Neural cell (in vitro differentiated cells): ENCODE measurements at regions not wholly inside any gene's neighbourhood (a gene's known extent, or its start where the extent isn't known, plus 50 kb on each side); places are given as distances from the start of the nearest gene placed in this dataset.

Experiments
- H2AFZ ChIP-seq: fragments of 200-600, 300-800 bp; sonication (generic), shearing (Covaris generic); 2 replicates; pipeline ENCODE4 v1.6.0; 2014; ENCODE audit warnings: low read depth, mild to moderate bottlenecking, antibody characterized with exemption, low read length, moderate library complexity
- H3F3A ChIP-seq: fragments of 200-600 bp; shearing (Covaris generic); 2 replicates; pipeline ENCODE4 v1.6.1; 2016; ENCODE audit warnings: mild to moderate bottlenecking, moderate library complexity, mixed read lengths, antibody characterized with exemption, low read length; ENCODE audit not compliant: insufficient read depth, poor library complexity, severe bottlenecking
- H3K27ac ChIP-seq: fragments of 200-600, 300-800 bp; sonication (generic), shearing (Covaris generic); 2 replicates; pipeline ENCODE4 v1.5.1; 2014; ENCODE audit warnings: mild to moderate bottlenecking, low read length, moderate library complexity
- H3K27me3 ChIP-seq: fragments of 300-800, 200-600 bp; sonication (generic), shearing (Covaris generic); 2 replicates; pipeline ENCODE4 v1.6.0; 2014; ENCODE audit warnings: mild to moderate bottlenecking, low read depth, low read length, moderate library complexity; ENCODE audit not compliant: insufficient read depth
- H3K36me3 ChIP-seq: fragments of 300-800, 200-600 bp; sonication (generic), shearing (Covaris generic); 2 replicates; pipeline ENCODE4 v1.5.1; 2014; ENCODE audit warnings: mild to moderate bottlenecking, antibody characterized with exemption, low read length, moderate library complexity; ENCODE audit not compliant: insufficient read depth
- H3K4me2 ChIP-seq: fragments of 300-800, 200-600 bp; sonication (generic), shearing (Covaris generic); 2 replicates; pipeline ENCODE4 v1.6.0; 2014; ENCODE audit warnings: mild to moderate bottlenecking, low read length
- H3K4me3 ChIP-seq: fragments of 300-800, 200-600 bp; sonication (generic), shearing (Covaris generic); 2 replicates; pipeline ENCODE4 v1.5.1; 2014; ENCODE audit warnings: mild to moderate bottlenecking, low read length, moderate library complexity
- H3K79me2 ChIP-seq: fragments of 200-600 bp; shearing (Covaris generic); replicated peaks from 2 replicates; pipeline ENCODE4 v1.6.0; 2014; ENCODE audit warnings: mild to moderate bottlenecking, low read length, moderate library complexity; ENCODE audit not compliant: insufficient read depth
- H3K9ac ChIP-seq: fragments of 300-800, 200-600 bp; sonication (generic), shearing (Covaris generic); 2 replicates; pipeline ENCODE4 v1.6.1; 2016; ENCODE audit warnings: mild to moderate bottlenecking, low read length, mixed read lengths
- H3K9me2 ChIP-seq: fragments of 200-600 bp; shearing (Covaris generic); 2 replicates; pipeline ENCODE4 v1.6.1; 2016; ENCODE audit warnings: mild to moderate bottlenecking, low read length, mixed read lengths; ENCODE audit not compliant: insufficient read depth
- H3K9me3 ChIP-seq: fragments of 200-600, 300-800 bp; sonication (generic), shearing (Covaris generic); 2 replicates; pipeline ENCODE4 v1.6.1; 2016; ENCODE audit warnings: mild to moderate bottlenecking, mixed run types, low read length, moderate library complexity, mixed read lengths
- H4K20me1 ChIP-seq: fragments of 200-600 bp; shearing (Covaris generic); 2 replicates; pipeline ENCODE4 v1.6.1; 2016; ENCODE audit warnings: mild to moderate bottlenecking, mixed run types; ENCODE audit not compliant: insufficient read depth
- CTCF ChIP-seq: fragments of 450-650 bp; IDR thresholded peaks from 2 replicates; pipeline ENCODE4 v1.5.1; 2014; ENCODE audit warnings: antibody characterized with exemption, mild to moderate bottlenecking, moderate library complexity; ENCODE audit not compliant: poor library complexity, severe bottlenecking
- EP300 ChIP-seq: fragments of 450-650 bp; conservative IDR thresholded peaks from 2 replicates; pipeline ENCODE4 v1.6.1; 2014; ENCODE audit warnings: antibody characterized with exemption, mild to moderate bottlenecking, moderate library complexity; ENCODE audit not compliant: poor library complexity, severe bottlenecking
- EZH2 ChIP-seq: fragments of 200-600, 300-800 bp; shearing (Covaris generic), sonication (generic); IDR thresholded peaks from 2 replicates; pipeline ENCODE4 v1.6.1; 2014; ENCODE audit warnings: antibody characterized with exemption, low read length, borderline replicate concordance, mild to moderate bottlenecking; ENCODE audit not compliant: insufficient read depth, poor library complexity, severe bottlenecking
- MXI1 ChIP-seq: fragments of 450-650 bp; conservative IDR thresholded peaks from 2 replicates; pipeline ENCODE4 v1.6.1; 2014; ENCODE audit warnings: antibody characterized with exemption, mild to moderate bottlenecking; ENCODE audit not compliant: poor library complexity, severe bottlenecking
- POLR2AphosphoS5 ChIP-seq: IDR thresholded peaks from 2 replicates; pipeline ENCODE4 v1.6.1; 2012
- RAD21 ChIP-seq: fragments of 450-650 bp; conservative IDR thresholded peaks from 2 replicates; pipeline ENCODE4 v1.6.1; 2014; ENCODE audit warnings: antibody characterized with exemption, mild to moderate bottlenecking, moderate library complexity
- REST ChIP-seq: IDR thresholded peaks from 2 replicates; pipeline ENCODE4 v1.6.1; 2012; ENCODE audit warnings: borderline replicate concordance
- SMC3 ChIP-seq: fragments of 450-650 bp; conservative IDR thresholded peaks from 2 replicates; pipeline ENCODE4 v1.6.1; 2014; ENCODE audit warnings: antibody characterized with exemption, mild to moderate bottlenecking, moderate library complexity; ENCODE audit not compliant: poor library complexity
- TAF1 ChIP-seq: IDR thresholded peaks from 2 replicates; pipeline ENCODE4 v1.6.1; 2012; ENCODE audit warnings: low read depth

- H3K9ac ChIP-seq = no peak overlapping the region
- H3K27ac ChIP-seq = no peak overlapping the region
- H3K9me3 ChIP-seq = no peaks in the 10 kb centered on the region
- no peaks in the 10 kb centered on the region for H3K9me2 ChIP-seq
- no peaks in the 10 kb centered on the region for H4K20me1 ChIP-seq
- no peak overlapping the region for H2AFZ ChIP-seq
- H3K79me2 ChIP-seq = no peaks in the 10 kb centered on the region
- no peak overlapping the region for H3K4me2 ChIP-seq
- no peak for TF ChIP-seq POLR2AphosphoS5
- TF ChIP-seq REST = no peak
- no peak for TF ChIP-seq TAF1
- no peak for TF ChIP-seq EP300
- TF ChIP-seq MXI1 = no peak
- no peak for TF ChIP-seq EZH2
- TF ChIP-seq CTCF = no peak
- TF ChIP-seq RAD21 = no peak
- no peak for TF ChIP-seq SMC3
- no peaks in the 10 kb centered on the region for H3K27me3 ChIP-seq
- H3K4me3 ChIP-seq = no peak overlapping the region
- H3K36me3 ChIP-seq = no peaks in the 10 kb centered on the region
- H3F3A ChIP-seq = no peaks in the 10 kb centered on the region
Measured at GRCh38 chr4:128362760-128363159, 75.1 kb upstream of the PGRMC2 start.

- Histone ChIP-seq H3K27ac (no peak overlapping the region), H2AFZ (no peak overlapping the region), H3K9me3 (no peaks in the 10 kb centered on the region), H3K79me2 (no peaks in the 10 kb centered on the region), H3K9ac (no peak overlapping the region), H3K27me3 (no peaks in the 10 kb centered on the region), H3F3A (no peaks in the 10 kb centered on the region), H3K9me2 (no peaks in the 10 kb centered on the region), H3K36me3 (no peaks in the 10 kb centered on the region), H3K4me2 (no peak overlapping the region), H3K4me3 (no peak overlapping the region), H4K20me1 (no peaks in the 10 kb centered on the region)
- TF ChIP-seq EZH2 (no peak), MXI1 (no peak), SMC3 (no peak), POLR2AphosphoS5 (no peak), CTCF (no peak), RAD21 (no peak), EP300 (no peak), TAF1 (no peak), REST (no peak)
Measured at GRCh38 chr4:128359422-128359821, 71.8 kb upstream of the PGRMC2 start.
